Pulmonary artery endothelial cell (primary cell): ENCODE measurements at regions not wholly inside any gene's neighbourhood (a gene's known extent, or its start where the extent isn't known, plus 50 kb on each side); places are given as distances from the start of the nearest gene placed in this dataset.
"Not testable (repeated sequence)": the region's sequence is repeated elsewhere in the genome, so short reads cannot be mapped to it uniquely, and the experiment has no call there.

Source experiments
- DNase-seq: peaks from one replicate; pipeline ENCODE4 v3.0.0-alpha.2; 2011; ENCODE audit warnings: low read depth, low spot score

GRCh38 chr22:22697377-22698117 lies 53.1 kb downstream of the GGTLC2 start:
- no peak for DNase-seq

- DNase-seq, result no peak
Measured at GRCh38 chr22:22698263-22698750, 53.9 kb downstream of the GGTLC2 start.

- DNase-seq, result no peak
Measured at GRCh38 chr22:22700631-22701030, 56.2 kb downstream of the GGTLC2 start.

GRCh38 chr22:22701557-22701956 lies 57.1 kb downstream of the GGTLC2 start:
- DNase-seq, result not testable (repeated sequence)

- no peak for DNase-seq
Measured at GRCh38 chr22:22702237-22703202, 58.1 kb downstream of the GGTLC2 start.

GRCh38 chr22:22703203-22703570 lies 58.8 kb downstream of the GGTLC2 start:
- DNase-seq, result no peak

GRCh38 chr22:22703715-22704114 lies 59.3 kb downstream of the GGTLC2 start:
- no peak for DNase-seq

- no peak for DNase-seq
Measured at GRCh38 chr22:22704156-22704946, 59.9 kb downstream of the GGTLC2 start.

GRCh38 chr22:22705328-22706100 lies 61.1 kb downstream of the GGTLC2 start:
- no peak for DNase-seq

GRCh38 chr22:22706253-22706915 lies 62.0 kb downstream of the GGTLC2 start:
- DNase-seq, result no peak

- DNase-seq, result no peak
Measured at GRCh38 chr22:22709719-22710445, 65.5 kb downstream of the GGTLC2 start.

- DNase-seq, result no peak
Measured at GRCh38 chr22:22710719-22711531, 66.5 kb downstream of the GGTLC2 start.

GRCh38 chr22:22711532-22711913 lies 67.1 kb downstream of the GGTLC2 start:
- DNase-seq, result no peak

- DNase-seq, result no peak
Measured at GRCh38 chr22:22712092-22712658, 67.8 kb downstream of the GGTLC2 start.

- DNase-seq, result no peak
Measured at GRCh38 chr22:22712666-22713365, 68.4 kb downstream of the GGTLC2 start.

GRCh38 chr22:22713416-22713815 lies 69.0 kb downstream of the GGTLC2 start:
- DNase-seq, result no peak

- DNase-seq, result no peak
Measured at GRCh38 chr22:22714600-22715335, 70.4 kb downstream of the GGTLC2 start.
